DOHH2 (cell line): ENCODE measurements at regions not wholly inside any gene's neighbourhood (a gene's known extent, or its start where the extent isn't known, plus 50 kb on each side); places are given as distances from the start of the nearest gene placed in this dataset.

Source experiments
- H3F3A ChIP-seq: fragments of 200-600 bp; sonication (generic), shearing (Covaris generic); 2 replicates; pipeline ENCODE4 v1.6.0; 2016; ENCODE audit warnings: antibody characterized with exemption, mild to moderate bottlenecking; ENCODE audit not compliant: control insufficient read depth, insufficient read depth
- H3K27ac ChIP-seq: fragments of 200-600 bp; sonication (generic); 2 replicates; pipeline ENCODE4 v1.5.1; 2014; ENCODE audit warnings: low read depth, mild to moderate bottlenecking, low read length, moderate library complexity
- H3K27me3 ChIP-seq: fragments of 200-600 bp; sonication (generic); 2 replicates; pipeline ENCODE4 v1.6.1; 2014; ENCODE audit warnings: mild to moderate bottlenecking, low read length, mixed read lengths; ENCODE audit not compliant: control insufficient read depth
- H3K36me3 ChIP-seq: fragments of 200-600 bp; sonication (generic); 2 replicates; pipeline ENCODE4 v1.6.1; 2014; ENCODE audit warnings: mild to moderate bottlenecking, low read length, moderate library complexity, mixed read lengths; ENCODE audit not compliant: control insufficient read depth
- H3K4me1 ChIP-seq: fragments of 200-600 bp; sonication (generic); 2 replicates; pipeline ENCODE4 v1.6.1; 2014; ENCODE audit warnings: mild to moderate bottlenecking, low read length, mixed read lengths; ENCODE audit not compliant: control insufficient read depth
- H3K4me2 ChIP-seq: fragments of 200-600 bp; sonication (generic); 2 replicates; pipeline ENCODE4 v1.6.0; 2014; ENCODE audit warnings: mild to moderate bottlenecking, low read length, moderate library complexity
- H3K4me3 ChIP-seq: fragments of 200-600 bp; sonication (generic); 2 replicates; pipeline ENCODE4 v1.5.1; 2014; ENCODE audit warnings: mild to moderate bottlenecking, low read length, mixed read lengths
- H3K79me2 ChIP-seq: fragments of 200-600 bp; sonication (generic); 2 replicates; pipeline ENCODE4 v1.6.1; 2014; ENCODE audit warnings: mild to moderate bottlenecking, low read length, mixed read lengths; ENCODE audit not compliant: control insufficient read depth
- H3K9me2 ChIP-seq: fragments of 200-600 bp; sonication (generic); replicated peaks from 2 replicates; pipeline ENCODE4 v1.6.1; 2014; ENCODE audit warnings: mild to moderate bottlenecking, low read length, mixed read lengths; ENCODE audit not compliant: control insufficient read depth
- H3K9me3 ChIP-seq: fragments of 200-600 bp; sonication (generic); 2 replicates; pipeline ENCODE4 v1.6.1; 2014; ENCODE audit warnings: antibody characterized with exemption, low read length, mixed read lengths; ENCODE audit not compliant: control insufficient read depth, insufficient read depth
- H4K20me1 ChIP-seq: fragments of 200-600 bp; sonication (generic); 2 replicates; pipeline ENCODE4 v1.6.0; 2014; ENCODE audit warnings: low read depth, mild to moderate bottlenecking, antibody characterized with exemption, low read length, moderate library complexity; ENCODE audit not compliant: control insufficient read depth, insufficient read depth
- EZH2phosphoT487 ChIP-seq: fragments of 200-600 bp; sonication (generic); IDR thresholded peaks from 2 replicates; pipeline ENCODE4 v1.6.1; 2017; ENCODE audit warnings: borderline replicate concordance, mild to moderate bottlenecking, antibody characterized with exemption, low read length, moderate library complexity, mixed read lengths
- TF ChIP-seq, protein P1 (sequence below): fragments of 200-600 bp; sonication (generic); IDR thresholded peaks from one replicate; pipeline ENCODE4 v1.5.1; 2014; ENCODE audit warnings: antibody characterized with exemption, mild to moderate bottlenecking, low read depth, low read length; ENCODE audit not compliant: poor library complexity, severe bottlenecking

DNA sequence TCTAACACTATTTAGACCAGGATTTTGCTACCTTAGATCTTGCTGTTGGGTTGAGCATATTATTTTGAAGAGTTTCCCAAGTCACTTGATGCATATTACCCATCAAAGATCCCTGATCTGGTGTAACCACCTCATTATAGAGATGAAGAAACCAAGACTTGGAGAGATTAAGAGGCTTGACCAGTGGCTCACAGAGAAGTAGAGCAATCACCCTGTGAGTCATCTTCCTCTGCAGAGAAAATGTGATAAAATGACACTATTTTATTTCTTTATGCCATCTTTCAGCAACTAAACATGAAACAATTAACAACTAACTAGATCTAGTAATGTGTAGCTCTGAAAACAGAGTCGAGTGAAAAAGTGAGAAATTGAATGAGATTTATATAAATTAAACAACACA is 76.1 kb downstream of the KIF4B start:
- no peaks in the 10 kb centered on the region for H3F3A ChIP-seq
- no peaks in the 10 kb centered on the region for H3K9me3 ChIP-seq
- TF ChIP-seq, protein P1, sequence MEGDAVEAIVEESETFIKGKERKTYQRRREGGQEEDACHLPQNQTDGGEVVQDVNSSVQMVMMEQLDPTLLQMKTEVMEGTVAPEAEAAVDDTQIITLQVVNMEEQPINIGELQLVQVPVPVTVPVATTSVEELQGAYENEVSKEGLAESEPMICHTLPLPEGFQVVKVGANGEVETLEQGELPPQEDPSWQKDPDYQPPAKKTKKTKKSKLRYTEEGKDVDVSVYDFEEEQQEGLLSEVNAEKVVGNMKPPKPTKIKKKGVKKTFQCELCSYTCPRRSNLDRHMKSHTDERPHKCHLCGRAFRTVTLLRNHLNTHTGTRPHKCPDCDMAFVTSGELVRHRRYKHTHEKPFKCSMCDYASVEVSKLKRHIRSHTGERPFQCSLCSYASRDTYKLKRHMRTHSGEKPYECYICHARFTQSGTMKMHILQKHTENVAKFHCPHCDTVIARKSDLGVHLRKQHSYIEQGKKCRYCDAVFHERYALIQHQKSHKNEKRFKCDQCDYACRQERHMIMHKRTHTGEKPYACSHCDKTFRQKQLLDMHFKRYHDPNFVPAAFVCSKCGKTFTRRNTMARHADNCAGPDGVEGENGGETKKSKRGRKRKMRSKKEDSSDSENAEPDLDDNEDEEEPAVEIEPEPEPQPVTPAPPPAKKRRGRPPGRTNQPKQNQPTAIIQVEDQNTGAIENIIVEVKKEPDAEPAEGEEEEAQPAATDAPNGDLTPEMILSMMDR: no peak
- TF ChIP-seq EZH2phosphoT487: no peak
- no peaks in the 10 kb centered on the region for H3K4me1 ChIP-seq
- H3K36me3 ChIP-seq: no peaks in the 10 kb centered on the region
- no peak overlapping the region for H3K4me3 ChIP-seq
- H3K4me2 ChIP-seq: no peak overlapping the region
- no peak overlapping the region for H3K27ac ChIP-seq
- H3K27me3 ChIP-seq: no peaks in the 10 kb centered on the region
- H3K9me2 ChIP-seq: no peaks in the 10 kb centered on the region
- H3K79me2 ChIP-seq: no peaks in the 10 kb centered on the region
- no peaks in the 10 kb centered on the region for H4K20me1 ChIP-seq

DNA sequence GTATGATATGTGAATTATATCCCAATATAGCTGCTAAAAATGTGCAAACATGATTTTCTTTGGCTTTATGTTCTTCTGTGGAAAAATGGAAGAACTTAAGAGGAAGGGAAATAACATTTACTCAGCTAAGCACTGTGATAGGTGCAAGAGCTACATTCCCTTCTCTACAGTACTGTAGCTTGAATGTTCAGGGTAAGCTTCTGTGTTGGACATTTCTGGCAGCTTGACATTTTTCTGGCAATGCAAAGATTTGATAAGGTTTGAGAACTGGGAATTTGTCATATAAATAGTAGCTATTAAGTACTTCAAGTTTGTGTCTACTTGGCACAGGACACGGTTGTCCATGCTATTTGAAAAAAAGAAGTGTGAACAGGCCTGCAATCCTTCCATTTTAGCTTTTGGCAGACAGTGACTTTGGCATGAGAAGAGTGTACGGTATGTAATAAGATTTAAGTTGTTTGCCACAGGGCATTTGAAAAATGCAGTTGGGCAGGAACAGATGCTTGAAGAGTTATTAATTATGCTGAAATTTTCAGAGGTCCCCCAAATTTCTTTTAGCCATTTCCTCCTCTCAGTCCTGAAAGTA is 77.6 kb downstream of the KIF4B start:
- H3F3A ChIP-seq: no peaks in the 10 kb centered on the region
- no peaks in the 10 kb centered on the region for H3K27me3 ChIP-seq
- H3K4me1 ChIP-seq: no peaks in the 10 kb centered on the region
- H4K20me1 ChIP-seq: no peaks in the 10 kb centered on the region
- no peak overlapping the region for H3K4me3 ChIP-seq
- H3K9me2 ChIP-seq: no peaks in the 10 kb centered on the region
- H3K27ac ChIP-seq: no peak overlapping the region
- H3K9me3 ChIP-seq: no peaks in the 10 kb centered on the region
- H3K4me2 ChIP-seq: no peak overlapping the region
- H3K36me3 ChIP-seq: no peaks in the 10 kb centered on the region
- no peaks in the 10 kb centered on the region for H3K79me2 ChIP-seq
- no peak for TF ChIP-seq EZH2phosphoT487
- TF ChIP-seq, protein P1: no peak

DNA sequence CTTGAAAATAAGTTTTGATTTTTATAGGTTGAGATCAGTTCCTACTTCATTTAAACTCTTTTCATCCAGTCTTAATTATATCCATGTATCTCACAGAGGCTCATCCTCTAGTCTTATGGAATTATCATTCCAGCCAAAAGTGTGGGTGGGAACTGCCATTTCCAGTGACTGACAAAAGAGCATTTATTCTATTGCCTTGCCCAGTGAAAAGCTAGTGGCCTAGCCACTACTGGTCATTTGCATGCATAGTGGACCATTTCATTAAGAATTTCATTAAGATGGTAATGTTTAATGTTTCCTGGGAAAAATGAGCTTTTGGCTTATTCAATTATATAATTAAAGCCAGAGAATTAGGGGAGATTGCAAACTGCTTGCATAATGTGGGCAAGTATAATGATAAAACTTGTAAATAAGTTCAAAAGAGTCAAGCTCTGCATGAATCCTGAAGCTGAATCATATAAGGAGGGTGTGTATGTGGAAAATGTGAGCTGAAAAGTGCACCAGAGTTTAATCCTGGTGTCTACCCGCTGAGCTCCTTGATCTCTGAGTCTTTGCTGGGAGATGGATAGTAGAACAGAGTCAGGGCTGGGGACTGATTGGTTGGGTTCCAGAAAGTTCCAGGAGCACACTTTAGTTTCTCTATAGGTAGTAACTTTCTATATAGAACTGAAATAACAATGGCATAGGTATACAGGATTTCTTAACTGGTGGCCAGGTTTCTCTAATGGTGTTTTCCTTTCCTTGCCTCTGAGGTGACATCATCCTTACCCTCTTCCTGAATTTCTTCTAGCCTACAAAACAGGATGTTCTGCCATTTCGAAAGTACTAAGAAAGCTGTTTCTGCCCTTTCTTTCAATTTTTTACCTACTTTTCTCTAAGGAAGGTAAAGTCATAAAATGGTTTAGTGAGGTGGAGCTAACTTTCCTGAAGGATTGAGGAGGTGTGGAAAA is 78.5 kb downstream of the KIF4B start:
- Histone ChIP-seq H3K9me2 (no peaks in the 10 kb centered on the region), H3K36me3 (no peaks in the 10 kb centered on the region), H3K4me1 (no peaks in the 10 kb centered on the region), H3K27ac (no peak overlapping the region), H3K27me3 (no peaks in the 10 kb centered on the region), H3F3A (no peaks in the 10 kb centered on the region), H3K4me3 (no peak overlapping the region), H4K20me1 (no peaks in the 10 kb centered on the region), H3K9me3 (no peaks in the 10 kb centered on the region), H3K79me2 (no peaks in the 10 kb centered on the region), H3K4me2 (no peak overlapping the region)
- no peak for TF ChIP-seq EZH2phosphoT487

DNA sequence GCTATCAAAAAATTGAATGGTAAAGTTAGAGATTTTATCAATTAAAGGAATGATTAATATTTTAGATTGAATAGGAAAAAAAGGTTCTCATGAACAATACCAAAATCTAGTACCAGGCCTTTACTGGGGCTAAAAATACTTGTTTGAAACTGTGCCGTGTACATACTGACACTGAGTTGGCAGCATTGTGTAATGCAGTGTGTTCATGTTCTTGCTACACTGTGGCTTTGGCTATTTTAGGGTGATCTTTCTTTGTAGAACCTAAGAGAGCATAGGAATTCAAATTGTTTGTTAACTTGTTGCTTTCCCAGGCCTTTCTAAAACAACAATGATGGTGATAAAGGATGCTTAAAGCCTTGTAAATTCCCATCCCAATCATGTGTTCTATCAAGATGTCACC is 80.9 kb downstream of the KIF4B start:
- Histone ChIP-seq H3F3A (no peaks in the 10 kb centered on the region), H3K4me1 (no peaks in the 10 kb centered on the region), H4K20me1 (no peaks in the 10 kb centered on the region), H3K9me2 (no peaks in the 10 kb centered on the region), H3K36me3 (no peaks in the 10 kb centered on the region), H3K27ac (no peak overlapping the region), H3K79me2 (no peaks in the 10 kb centered on the region), H3K4me2 (no peak overlapping the region), H3K9me3 (no peaks in the 10 kb centered on the region), H3K27me3 (no peaks in the 10 kb centered on the region), H3K4me3 (no peak overlapping the region)
- no peak for TF ChIP-seq EZH2phosphoT487
- TF ChIP-seq, protein P1: no peak
